ENCODE measurements at regions not wholly inside any gene's neighbourhood (a gene's known extent, or its start where the extent isn't known, plus 50 kb on each side); places are given as distances from the start of the nearest gene placed in this dataset.
"Not testable (repeated sequence)": the region's sequence is repeated elsewhere in the genome, so short reads cannot be mapped to it uniquely, and the experiment has no call there.

DNA sequence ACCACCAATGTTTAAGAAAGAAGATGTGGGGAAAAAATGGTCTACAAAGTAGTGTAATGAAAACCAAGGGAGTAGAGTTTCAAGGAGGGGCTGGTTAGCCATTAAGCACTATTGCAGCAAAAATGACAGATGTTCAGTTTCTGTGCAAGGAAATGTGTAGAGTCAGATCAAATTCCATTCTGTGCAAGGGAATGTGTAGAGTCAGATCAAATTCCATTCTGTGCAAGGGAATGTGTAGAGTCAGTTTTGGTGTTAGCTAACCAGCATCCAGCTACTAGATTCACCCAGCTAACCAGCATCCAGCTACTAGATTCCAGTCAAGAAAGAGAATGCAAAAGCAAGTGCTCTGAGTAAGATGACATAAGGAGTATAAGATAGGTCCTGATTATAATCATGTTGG lies 208.8 kb downstream of the COX18 start:
- no peak for DNase-seq (ENCODE audit: low spot score)
- Histone ChIP-seq H3K27ac (no peak overlapping the region), H3K4me3 (no peak overlapping the region)
- TF ChIP-seq, protein P1, sequence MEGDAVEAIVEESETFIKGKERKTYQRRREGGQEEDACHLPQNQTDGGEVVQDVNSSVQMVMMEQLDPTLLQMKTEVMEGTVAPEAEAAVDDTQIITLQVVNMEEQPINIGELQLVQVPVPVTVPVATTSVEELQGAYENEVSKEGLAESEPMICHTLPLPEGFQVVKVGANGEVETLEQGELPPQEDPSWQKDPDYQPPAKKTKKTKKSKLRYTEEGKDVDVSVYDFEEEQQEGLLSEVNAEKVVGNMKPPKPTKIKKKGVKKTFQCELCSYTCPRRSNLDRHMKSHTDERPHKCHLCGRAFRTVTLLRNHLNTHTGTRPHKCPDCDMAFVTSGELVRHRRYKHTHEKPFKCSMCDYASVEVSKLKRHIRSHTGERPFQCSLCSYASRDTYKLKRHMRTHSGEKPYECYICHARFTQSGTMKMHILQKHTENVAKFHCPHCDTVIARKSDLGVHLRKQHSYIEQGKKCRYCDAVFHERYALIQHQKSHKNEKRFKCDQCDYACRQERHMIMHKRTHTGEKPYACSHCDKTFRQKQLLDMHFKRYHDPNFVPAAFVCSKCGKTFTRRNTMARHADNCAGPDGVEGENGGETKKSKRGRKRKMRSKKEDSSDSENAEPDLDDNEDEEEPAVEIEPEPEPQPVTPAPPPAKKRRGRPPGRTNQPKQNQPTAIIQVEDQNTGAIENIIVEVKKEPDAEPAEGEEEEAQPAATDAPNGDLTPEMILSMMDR (IDR thresholded peaks at IDR 0.05): no peak

DNA sequence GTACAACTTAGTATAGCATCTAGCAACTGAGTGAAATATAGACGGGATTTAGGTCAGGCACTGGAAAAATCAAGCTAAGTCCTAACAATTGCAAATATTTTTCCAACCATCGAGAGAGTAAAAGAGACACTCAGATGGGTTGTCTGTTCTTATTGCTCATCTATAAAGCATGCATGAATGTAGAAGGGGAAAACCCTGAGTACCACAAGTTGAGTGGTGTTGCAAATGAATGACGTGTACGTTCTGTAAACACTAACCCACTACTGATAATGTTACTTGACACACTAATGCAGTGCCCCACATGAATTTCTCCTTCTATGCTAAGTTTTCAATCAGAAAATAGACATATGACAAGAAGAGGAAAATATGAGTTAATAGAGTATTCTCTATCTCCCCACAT lies 211.2 kb downstream of the COX18 start:
- DNase-seq (ENCODE audit: low spot score): no peak
- H3K27ac ChIP-seq: no peak overlapping the region
- TF ChIP-seq, protein P1 (IDR thresholded peaks at IDR 0.05): no peak
- no peak overlapping the region for H3K4me3 ChIP-seq

DNA sequence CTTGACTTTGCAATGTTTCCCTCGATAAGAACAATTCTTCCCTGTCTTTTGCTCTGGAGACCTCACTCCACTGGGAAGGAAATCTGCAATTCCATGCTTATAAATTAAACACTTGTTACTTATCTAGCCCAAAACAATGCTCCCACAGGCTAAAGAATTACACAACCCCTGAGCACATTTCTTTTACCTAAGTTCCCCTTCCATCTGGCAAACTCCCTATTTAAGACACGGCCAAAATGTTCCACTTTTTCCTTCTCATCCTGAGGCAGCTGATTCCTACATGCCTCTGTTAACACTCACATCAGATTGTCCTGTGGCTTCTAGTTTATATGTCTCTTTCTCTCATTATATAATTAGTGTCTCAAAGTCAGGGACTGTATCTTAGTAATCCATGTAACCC lies 211.7 kb downstream of the COX18 start:
- DNase-seq (ENCODE audit: low spot score): no peak
- TF ChIP-seq, protein P1 (IDR thresholded peaks at IDR 0.05): no peak
- H3K27ac ChIP-seq: no peak overlapping the region
- no peak overlapping the region for H3K4me3 ChIP-seq

DNA sequence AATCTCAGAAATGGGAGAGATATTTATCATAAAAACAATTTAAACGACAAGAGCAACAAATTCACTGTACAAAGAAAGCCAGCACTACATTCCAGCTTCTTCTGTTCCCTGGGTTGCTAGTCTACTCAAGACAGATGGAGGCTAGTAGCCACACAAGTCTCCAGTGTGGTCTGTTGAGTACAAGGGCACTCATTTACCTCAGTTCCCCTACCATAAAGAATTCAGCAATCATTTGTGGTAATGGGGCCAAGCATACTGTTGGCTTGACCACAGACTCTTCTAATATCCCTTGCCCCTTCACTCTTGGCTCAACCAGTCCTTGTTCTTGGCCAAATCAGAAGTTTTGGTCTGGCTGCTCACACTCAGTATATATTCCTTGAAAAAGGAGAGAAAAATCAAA lies 212.3 kb downstream of the COX18 start:
- H3K27ac ChIP-seq: no peak overlapping the region
- TF ChIP-seq, protein P1 (IDR thresholded peaks at IDR 0.05): no peak
- DNase-seq (ENCODE audit: low spot score): no peak
- no peak overlapping the region for H3K4me3 ChIP-seq

DNA sequence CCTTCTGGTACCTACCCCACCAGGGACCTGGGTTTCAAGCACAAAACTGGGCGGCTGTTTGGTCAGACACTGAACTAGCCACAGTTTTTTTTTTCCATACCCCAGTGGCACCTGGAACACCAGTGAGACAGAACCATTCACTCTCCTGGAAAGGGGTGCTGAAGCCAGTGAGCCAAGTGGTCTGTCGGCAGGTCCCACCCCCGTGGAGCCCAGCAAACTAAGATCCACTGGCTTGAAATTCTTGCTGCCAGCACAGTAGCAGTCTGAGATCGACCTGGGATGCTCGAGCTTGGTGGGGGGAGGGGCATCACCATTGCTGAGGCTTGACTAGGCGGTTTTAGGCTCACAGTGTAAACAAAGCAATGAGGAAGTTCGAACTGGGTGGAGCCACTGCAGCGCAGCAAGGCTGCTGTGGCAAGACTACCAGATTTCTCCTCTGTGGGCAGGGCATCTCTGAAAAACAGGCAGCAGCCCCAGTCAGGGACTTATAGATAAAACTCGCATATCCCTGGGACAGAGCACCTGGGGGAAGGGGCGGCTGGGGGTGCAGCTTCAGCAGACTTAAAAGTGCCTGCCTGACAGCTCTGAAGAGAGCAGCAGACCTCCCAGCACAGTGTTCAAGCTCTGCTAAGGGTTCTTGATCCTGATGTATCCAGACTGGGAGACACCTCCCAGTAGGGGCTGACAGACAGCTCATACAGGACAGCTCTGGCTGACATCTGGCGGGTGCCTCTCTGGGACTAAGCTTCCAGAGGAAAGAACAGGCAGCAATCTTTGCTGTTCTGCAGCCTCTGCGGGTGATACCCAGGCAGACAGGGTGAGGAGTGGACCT lies 223.0 kb downstream of the COX18 start:
- DNase-seq (ENCODE audit: low spot score): no peak
- H3K4me3 ChIP-seq: no peak overlapping the region
- TF ChIP-seq, protein P1 (IDR thresholded peaks at IDR 0.05): no peak
- H3K27ac ChIP-seq: no peak overlapping the region

DNA sequence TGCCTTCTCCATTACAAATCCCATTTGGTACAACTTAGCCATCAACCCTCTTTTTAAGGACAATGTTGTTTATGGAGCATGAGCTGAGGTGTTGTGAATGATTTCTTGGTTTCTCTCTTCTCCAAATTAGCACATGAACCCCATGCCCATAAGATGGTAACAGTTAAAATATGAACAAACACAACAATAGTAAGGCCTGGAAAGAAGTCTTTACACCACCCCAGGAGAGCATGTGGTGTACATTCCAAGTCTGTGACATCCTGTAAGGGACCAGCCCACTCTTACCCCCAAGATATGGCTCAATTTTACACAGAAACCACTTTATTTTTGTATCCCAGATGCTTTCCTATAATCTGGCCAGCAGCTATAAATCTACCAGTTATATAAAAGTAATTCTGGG lies 226.1 kb downstream of the COX18 start:
- no peak for DNase-seq (ENCODE audit: low spot score)
- TF ChIP-seq, protein P1 (IDR thresholded peaks at IDR 0.05): no peak
- Histone ChIP-seq H3K4me3 (no peak overlapping the region), H3K27ac (no peak overlapping the region)

DNA sequence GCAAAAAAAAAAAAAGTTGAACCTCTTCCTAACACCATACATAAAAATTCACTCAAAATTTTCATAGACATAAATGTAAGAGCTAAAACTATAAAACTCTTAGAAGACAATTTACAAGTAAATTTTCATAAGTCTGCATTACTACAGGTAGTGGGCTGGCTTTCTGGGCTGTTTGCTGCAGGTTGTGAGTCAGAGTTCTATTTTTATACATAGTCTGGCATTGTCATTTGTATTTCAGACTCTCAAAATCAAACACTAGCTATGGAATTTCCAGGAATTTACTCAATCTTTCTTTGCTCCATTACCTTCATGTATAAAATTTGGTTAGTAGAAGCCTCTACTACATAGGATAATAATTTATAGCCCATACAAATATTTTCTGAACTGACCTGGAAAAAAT lies 227.2 kb downstream of the COX18 start:
- H3K4me3 ChIP-seq: no peak overlapping the region
- TF ChIP-seq, protein P1 (IDR thresholded peaks at IDR 0.05): no peak
- no peak for DNase-seq (ENCODE audit: low spot score)
- no peak overlapping the region for H3K27ac ChIP-seq

DNA sequence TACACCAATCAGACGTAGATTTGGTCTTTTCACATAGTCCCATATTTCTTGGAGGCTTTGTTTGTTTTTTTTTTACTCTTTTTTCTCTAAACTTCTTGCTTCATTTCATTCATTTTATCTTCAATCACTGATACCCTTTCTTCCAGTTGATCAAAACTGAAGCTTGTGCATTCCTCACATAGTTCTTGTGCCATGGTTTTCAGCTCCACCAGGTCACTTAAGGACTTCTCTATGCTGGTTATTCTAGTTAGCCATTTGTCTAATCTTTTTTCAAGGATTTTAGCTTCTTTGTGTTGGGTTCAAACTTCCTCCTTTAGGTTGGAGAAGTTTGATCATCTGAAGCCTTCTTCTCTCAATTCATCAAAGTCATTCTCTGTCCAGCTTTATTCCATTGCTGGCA lies 229.3 kb downstream of the COX18 start:
- H3K27ac ChIP-seq; DNase-seq (ENCODE audit: low spot score); H3K4me3 ChIP-seq: not testable (repeated sequence)

All from coronary artery (tissue), 2 donors.